ENCODE measurements at regions not wholly inside any gene's neighbourhood (a gene's known extent, or its start where the extent isn't known, plus 50 kb on each side); places are given as distances from the start of the nearest gene placed in this dataset.

DNA sequence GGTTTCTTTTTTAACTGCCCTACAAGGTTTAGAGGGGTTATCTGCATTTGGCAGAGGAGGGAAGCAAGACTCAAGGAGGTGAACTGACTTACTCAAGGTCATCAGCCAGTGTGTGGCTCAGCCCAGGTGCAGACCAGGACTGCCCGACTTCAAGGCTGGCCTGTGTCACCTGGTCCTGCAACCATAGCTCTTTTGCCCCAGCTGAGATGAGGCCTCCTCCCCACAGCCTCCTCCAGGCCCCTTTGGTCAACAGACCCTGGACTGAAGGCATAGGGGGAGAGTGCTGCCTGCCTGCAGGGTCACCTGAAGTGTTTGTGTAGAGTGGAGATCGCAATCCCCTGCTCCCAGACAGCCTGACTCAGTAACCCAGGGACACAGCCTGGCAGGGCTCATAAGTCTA is 168.5 kb upstream of the GLI2 start:
- no peaks in the 10 kb centered on the region for H3K9me3 ChIP-seq
- intact Hi-C loops (cut with DNase I), result no loop called here
- H3K4me1 ChIP-seq (ENCODE audit: insufficient read depth), result peaks cover 13% of the 10 kb centered on the region
- TF ChIP-seq, protein P1, sequence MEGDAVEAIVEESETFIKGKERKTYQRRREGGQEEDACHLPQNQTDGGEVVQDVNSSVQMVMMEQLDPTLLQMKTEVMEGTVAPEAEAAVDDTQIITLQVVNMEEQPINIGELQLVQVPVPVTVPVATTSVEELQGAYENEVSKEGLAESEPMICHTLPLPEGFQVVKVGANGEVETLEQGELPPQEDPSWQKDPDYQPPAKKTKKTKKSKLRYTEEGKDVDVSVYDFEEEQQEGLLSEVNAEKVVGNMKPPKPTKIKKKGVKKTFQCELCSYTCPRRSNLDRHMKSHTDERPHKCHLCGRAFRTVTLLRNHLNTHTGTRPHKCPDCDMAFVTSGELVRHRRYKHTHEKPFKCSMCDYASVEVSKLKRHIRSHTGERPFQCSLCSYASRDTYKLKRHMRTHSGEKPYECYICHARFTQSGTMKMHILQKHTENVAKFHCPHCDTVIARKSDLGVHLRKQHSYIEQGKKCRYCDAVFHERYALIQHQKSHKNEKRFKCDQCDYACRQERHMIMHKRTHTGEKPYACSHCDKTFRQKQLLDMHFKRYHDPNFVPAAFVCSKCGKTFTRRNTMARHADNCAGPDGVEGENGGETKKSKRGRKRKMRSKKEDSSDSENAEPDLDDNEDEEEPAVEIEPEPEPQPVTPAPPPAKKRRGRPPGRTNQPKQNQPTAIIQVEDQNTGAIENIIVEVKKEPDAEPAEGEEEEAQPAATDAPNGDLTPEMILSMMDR (IDR thresholded peaks at IDR 0.05), result no peak
- TF ChIP-seq POLR2A (IDR thresholded peaks at IDR 0.05), result no peak
- no peak for TF ChIP-seq EP300 (IDR thresholded peaks at IDR 0.05)
- H3K27ac ChIP-seq, result no peak overlapping the region
- no peaks in the 10 kb centered on the region for H3K27me3 ChIP-seq
- H3K4me3 ChIP-seq, result no peak overlapping the region
- H3K36me3 ChIP-seq, result no peaks in the 10 kb centered on the region
- 62 to 83% (median 68%) methylated on average over 2 of the region's 2 CpGs for WGBS, 3 donors
- no peak for DNase-seq

DNA sequence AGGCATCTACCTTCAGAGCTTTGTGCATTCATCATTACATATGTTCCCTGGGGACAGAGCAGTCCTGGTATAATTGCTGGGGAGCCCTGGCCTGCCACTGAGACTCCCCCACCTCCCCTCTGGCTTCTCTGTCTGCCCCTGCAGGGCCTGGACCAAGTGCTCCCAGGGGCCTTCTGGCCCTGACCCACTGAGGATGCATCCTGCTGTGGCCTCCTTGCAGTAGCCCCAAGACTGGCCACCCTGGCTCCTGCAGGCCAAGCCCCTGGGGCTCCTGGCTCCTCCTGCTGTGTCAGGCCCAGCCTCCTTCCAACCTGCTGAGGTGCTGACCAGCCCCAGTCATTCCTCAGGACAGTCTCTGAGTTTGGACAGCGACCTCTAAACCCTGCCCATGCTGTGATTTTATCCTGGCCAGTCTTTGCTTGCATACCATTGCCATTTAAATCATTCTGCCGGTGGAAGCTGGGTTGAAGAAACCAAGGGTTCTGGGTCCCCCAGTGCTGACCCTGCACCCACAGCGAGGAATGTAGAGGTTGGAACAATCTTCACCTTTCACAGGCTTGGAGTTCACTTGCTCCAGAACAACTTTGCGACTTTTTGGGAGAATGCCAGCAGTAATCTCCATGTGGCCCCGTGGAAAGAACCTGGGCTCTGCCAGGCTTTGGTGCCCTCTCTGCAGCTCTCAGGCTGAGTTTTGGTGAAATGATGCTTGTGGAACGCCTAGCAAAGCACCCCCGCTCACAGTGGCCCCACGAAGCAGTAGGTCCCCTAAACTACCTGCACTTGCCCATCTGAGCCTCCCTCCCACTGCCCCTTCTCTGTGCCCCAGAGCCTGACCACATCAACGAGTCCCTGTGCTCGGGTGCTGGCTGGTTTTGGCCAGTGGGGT is 167.3 kb upstream of the GLI2 start:
- no peak for TF ChIP-seq POLR2A (IDR thresholded peaks at IDR 0.05)
- TF ChIP-seq EP300 (IDR thresholded peaks at IDR 0.05), result no peak
- TF ChIP-seq, protein P1 (IDR thresholded peaks at IDR 0.05), result no peak
- DNase-seq, result no peak
- 84 to 87% (median 84%) methylated on average over 10 of the region's 10 CpGs for WGBS, 3 donors
- Histone ChIP-seq H3K4me3 (no peak overlapping the region), H3K27ac (no peak overlapping the region), H3K36me3 (no peaks in the 10 kb centered on the region), H3K27me3 (no peaks in the 10 kb centered on the region), H3K4me1 (ENCODE audit: insufficient read depth) (peaks cover 13% of the 10 kb centered on the region), H3K9me3 (no peaks in the 10 kb centered on the region)
- intact Hi-C loops (cut with DNase I), result no loop called here

DNA sequence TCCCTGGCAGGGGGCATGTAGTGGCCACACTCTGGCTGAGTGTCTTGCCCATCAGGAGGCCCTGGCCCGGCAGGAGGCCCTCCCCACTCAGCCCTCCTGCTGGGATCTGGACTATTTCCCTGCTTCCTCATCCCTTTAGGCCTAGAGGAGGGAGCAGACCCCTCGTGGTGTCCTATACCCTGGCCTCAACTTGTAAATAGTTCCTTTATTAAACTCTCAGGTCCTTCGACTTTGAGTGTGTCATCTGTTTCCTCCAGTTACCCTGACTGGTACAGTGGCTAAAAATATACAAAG is 166.7 kb upstream of the GLI2 start:
- 79 to 83% (median 82%) methylated on average over 3 of the region's 3 CpGs for WGBS, 3 donors
- H3K36me3 ChIP-seq, result no peaks in the 10 kb centered on the region
- H3K27ac ChIP-seq, result no peak overlapping the region
- no peaks in the 10 kb centered on the region for H3K27me3 ChIP-seq
- H3K4me3 ChIP-seq, result no peak overlapping the region
- H3K4me1 ChIP-seq (ENCODE audit: insufficient read depth), result peaks cover 13% of the 10 kb centered on the region
- no peak for DNase-seq
- intact Hi-C loops (cut with DNase I), result no loop called here
- no peaks in the 10 kb centered on the region for H3K9me3 ChIP-seq
- TF ChIP-seq, protein P1 (IDR thresholded peaks at IDR 0.05), result no peak
- TF ChIP-seq POLR2A (IDR thresholded peaks at IDR 0.05) (no peak), EP300 (IDR thresholded peaks at IDR 0.05) (no peak)

DNA sequence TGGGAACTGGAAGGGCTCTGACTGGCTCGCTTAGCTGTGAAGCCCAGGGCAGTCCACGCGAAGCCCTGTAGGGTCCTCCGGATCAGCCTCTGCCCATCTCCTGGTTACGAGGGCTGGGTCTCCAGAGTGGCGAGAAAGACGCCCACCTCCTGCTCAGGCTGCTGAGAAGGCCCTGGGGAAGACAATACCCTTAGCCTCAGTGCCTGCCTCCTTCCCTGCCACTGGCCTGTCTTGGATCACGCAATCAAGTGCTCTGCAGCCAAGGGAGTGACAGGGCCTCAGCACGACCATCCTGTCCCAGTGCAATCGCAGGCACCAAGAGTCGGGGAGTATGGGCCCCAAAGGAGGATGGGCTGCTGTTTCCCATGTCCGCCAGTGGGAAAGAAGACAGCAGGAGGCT is 165.7 kb upstream of the GLI2 start:
- no peak overlapping the region for H3K4me3 ChIP-seq
- H3K36me3 ChIP-seq, result no peaks in the 10 kb centered on the region
- intact Hi-C loops (cut with DNase I), result no loop called here
- H3K27ac ChIP-seq, result no peak overlapping the region
- H3K9me3 ChIP-seq, result no peaks in the 10 kb centered on the region
- TF ChIP-seq EP300 (IDR thresholded peaks at IDR 0.05), result no peak
- TF ChIP-seq, protein P1 (IDR thresholded peaks at IDR 0.05), result no peak
- TF ChIP-seq POLR2A (IDR thresholded peaks at IDR 0.05), result no peak
- no peak for DNase-seq
- H3K27me3 ChIP-seq, result no peaks in the 10 kb centered on the region
- WGBS, 3 donors, result 94 to 96% (median 95%) methylated on average over 12 of the region's 12 CpGs
- peaks cover 13% of the 10 kb centered on the region for H3K4me1 ChIP-seq (ENCODE audit: insufficient read depth)
